Stimulated activated CD8-positive, alpha-beta memory T cell treated with anti-CD3 and anti-CD28 coated beads, Interleukin-4, amount 100 ng/mL, for 1 hour (primary cell): ENCODE measurements at regions not wholly inside any gene's neighbourhood (a gene's known extent, or its start where the extent isn't known, plus 50 kb on each side); places are given as distances from the start of the nearest gene placed in this dataset.

Experiments
- DNase-seq, 2 donors: peaks; one replicate each; pipeline ENCODE4 v3.0.0-alpha.2; 2020; ENCODE audit warnings: low read depth in 2 of 2, low spot score in 1 of 2

DNA sequence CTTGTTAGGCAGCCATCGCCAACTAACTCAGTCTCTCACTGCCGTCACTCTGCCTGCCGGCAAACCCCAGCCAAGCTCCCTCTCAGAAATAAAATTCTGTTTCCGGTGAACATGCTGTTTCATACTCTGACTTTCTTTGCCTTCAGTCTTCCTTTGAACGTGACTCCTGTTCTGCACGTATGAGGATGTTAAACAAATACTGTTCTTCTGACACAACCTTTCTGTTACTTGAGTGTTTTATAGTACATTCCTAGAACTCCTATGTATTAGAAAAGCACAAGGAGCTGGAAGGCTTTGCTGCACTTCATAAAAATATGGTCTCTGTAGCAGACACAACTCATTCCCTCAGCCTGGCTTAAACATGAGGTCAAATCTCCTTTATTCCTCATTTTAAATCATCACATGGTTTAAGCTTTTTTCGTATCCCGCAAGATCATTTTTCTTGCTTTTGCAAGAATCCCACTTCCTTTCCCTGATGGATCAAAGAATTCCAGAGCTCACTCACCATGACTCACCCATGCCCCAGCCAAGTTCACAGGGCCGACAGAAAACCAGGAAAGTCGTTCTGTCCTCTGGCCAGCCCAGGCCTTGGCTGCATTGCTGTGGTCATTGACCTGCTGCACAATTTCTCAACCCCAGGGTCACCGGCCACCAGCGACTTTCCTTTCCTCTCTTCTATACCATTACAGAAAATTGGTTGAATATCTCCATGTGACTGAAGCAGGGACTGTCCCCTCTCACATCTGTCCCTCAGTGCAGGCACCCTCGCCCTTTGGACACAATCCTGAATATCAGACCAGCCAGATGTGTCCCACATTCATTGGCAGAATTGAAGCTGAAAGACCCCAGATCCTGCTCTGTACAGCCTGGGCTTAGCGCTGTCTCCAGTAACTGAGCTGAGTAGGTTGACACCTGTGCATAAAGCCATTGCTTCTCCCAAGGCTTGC, 183.1 kb upstream of the ARL4C start:
- no peak for DNase-seq

- DNase-seq, result no peak
These were observed 182.4 kb upstream of the ARL4C start for GRCh38 chr2:234679301-234679740.

- no peak for DNase-seq
These were observed 181.8 kb upstream of the ARL4C start for GRCh38 chr2:234678711-234679110.

DNA sequence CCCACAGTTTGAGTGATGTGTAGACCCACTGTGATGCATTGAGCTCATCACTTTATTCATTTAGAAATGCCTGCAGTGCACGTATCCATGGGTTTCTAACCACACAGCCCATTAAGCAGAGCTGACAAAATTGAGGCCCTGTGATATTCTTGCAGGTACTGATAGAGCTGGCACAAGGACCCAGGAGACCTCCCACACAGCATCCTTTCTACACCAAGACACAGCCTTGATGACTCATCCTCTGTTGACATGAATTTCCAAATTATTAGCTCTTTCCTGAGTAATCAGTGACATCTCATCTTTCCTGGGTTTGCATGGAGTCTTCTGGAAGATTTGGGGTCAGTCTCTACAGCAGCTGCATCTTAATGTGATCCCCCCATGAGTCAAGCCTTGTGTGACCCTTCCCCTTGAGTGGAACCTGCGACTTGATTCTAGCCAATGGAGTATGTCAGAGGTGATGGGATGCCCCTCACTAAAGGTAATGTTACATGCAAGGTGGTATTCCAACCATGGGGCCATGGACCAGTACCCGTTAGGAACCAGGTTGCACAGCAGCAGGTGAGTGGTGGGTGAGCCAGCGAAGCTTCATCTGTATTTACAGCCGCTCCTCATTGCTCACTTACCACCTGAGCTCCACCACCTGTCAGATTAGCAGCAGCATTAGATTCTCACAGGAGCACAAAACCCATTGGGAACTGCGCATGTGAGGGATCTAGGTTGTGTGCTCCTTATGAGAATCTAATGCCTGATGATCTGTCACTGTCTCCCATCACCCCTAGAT, 181.1 kb upstream of the ARL4C start:
- DNase-seq, result no peak

DNA sequence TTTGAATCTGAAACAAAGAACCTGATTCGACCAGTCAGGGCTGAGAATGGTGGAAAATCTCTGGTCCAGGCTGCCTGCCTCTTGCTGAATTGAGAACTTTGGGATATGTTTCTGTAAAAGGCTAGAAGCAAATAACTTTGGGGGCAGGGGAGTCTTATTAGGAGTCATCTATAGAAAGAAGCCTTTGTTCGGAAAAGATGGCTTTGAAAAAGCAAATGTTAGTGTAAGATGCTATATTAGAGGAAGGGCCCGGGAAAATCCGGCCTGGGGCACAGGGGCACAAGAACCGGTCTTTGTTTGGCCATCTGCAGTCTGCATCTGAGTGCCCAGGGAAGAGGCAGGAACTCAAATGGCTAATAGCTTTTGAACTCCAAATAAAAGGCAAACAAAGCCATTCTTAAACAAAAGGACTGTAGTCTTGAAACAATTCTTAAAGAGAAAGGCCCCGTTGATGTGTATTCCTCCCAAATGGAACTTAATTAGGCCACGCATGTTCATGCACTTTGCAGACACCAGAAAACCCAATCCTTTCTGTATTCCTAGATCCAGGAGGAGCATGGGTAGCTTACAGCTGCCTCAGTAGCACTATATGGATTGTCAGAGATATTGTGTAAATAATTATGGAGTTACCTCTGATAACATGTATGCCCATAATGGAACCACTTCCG, 180.0 kb upstream of the ARL4C start:
- DNase-seq, result no peak

- no peak for DNase-seq
These were observed 179.4 kb upstream of the ARL4C start for GRCh38 chr2:234676109-234676782.

DNA sequence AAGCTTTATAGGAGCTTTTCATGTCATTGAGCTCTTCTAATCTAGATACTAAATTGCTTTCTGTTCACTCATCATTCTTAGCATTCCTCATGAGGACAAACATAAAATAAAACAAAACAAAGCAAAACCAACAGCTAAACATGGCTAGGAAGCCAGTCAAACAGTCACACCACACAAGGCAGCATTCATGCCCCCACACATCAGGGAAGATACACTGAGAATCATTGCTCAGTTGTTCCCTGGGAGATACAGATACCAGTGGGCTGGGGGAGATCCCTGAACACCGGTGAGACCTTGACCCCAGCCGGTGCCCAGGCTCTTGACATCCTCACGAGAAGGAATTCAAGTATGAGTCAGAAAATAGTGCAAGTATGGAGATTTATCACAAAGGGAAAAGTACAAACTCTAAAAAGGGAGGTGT, 177.9 kb upstream of the ARL4C start:
- no peak for DNase-seq

DNA sequence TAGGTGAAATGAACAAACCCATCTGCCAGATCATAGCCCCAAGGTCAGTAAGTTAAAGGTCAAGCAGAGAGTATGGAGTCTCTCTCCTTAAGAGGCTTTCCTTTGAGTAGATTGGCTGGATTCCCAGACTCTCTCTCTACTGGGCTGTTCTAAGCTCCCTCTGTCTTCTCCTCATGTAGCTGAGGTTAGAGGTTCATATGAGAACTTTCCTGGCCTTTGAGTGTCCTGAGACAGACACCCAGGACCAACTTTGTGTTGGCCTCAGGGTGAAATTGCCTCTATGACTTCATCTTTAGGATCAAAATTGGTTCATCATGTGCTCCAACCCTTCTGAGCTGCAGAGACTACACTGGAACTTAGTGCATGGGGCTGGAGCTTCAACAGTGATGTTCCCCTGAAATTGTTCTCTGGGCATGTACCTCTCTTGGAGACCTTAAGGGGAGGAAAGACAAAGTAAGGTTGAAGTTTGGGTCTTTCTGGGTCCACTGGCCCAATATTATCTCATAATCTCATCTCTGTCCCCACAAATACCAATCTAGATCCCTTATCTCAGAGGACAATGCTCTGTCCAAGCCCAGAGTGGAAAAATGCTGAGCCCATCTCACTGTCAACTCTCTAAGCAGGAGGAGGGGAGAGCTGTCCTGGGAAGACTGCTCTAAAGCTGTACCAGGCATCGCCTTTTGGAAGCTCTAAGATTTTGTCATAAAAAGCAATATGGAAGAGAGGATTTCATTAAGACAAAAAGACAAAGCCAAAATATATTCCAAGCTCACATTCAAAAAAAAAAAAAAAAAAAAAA, 177.3 kb upstream of the ARL4C start:
- no peak for DNase-seq

DNA sequence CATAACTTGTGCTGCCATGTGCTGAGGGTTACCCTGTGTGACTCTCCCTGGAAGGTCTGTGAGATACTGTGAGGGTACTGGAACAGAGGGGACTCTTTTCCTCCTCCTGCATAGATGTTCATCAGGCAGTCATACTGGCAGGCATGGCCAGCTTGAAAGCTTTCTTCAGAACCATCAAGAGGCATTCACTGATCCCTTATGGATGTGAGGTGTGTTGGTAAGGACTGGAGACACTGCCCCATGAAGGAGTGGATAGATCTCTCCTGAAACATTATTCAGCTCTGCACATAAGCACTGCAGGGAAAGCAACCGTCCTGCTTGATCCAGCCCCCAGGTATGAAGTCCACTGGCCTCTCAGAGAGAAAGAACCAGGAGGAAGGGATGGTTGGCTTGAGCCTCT, 176.6 kb upstream of the ARL4C start:
- DNase-seq, result no peak

GRCh38 chr2:234672498-234673150, 175.7 kb upstream of the ARL4C start:
- no peak for DNase-seq

DNA sequence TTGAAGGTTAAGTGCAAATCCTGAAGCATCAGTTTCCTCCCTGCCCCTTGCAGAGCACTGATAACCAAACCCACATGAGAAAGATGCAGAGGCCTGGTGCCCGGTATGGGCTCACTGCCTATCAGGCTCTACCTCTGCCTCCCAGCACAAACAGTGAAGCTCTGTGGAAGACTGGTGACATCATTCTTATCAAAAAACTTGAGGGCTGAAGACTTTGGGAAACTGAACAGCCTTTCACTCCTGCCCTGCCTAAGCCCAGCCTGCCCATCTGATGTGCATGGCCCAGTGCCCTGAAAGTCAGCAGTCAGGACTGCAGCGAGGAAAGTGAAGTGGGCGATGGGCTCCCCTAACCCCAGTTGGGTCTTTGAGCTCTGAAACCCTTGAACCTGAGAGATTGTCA, 174.8 kb upstream of the ARL4C start:
- no peak for DNase-seq

GRCh38 chr2:234671231-234671630, 174.3 kb upstream of the ARL4C start:
- no peak for DNase-seq

- DNase-seq, result no peak
These were observed 173.9 kb upstream of the ARL4C start for GRCh38 chr2:234670806-234671205.

GRCh38 chr2:234670052-234670451, 173.2 kb upstream of the ARL4C start:
- DNase-seq, result no peak

DNA sequence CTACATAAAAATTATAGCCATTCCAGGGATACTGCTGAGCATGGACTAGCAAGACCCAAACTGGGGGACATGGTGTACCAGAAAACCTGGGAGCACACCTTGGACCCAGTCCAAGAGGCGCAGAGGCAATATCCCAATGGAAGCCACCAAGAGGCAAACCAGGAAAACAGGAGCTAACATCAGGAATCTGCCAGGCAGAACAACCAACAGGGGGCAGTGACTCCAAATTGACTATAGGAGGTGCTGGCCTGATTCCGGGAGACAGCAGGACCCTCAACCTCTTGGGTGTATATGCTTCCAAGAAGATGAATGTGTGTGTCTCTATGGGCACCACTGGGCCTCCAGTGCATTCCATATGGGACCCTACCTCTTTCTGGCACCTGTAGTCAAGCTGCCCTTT, 172.7 kb upstream of the ARL4C start:
- DNase-seq, result no peak

DNA sequence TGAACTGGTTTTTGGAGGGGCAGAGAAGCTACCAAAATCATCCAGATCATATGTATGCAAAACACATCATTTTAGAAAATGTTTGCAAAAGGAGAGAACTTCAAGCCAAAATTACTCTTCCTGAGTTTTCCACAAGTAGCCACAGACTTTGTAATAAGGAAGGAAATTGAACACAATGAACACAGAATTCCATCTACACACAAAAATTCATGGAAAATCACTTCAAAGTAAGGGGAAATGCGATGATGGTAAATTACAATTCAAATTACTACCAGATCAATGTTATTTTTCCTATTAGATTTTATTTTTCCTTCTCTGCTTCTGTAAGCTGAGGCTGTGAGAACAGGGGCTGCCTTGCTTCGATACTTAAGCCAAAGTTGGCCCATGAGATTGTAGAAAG, 172.1 kb upstream of the ARL4C start:
- no peak for DNase-seq

- DNase-seq, result no peak
These were observed 170.0 kb upstream of the ARL4C start for GRCh38 chr2:234666911-234667310.

- DNase-seq, result no peak
These were observed 168.4 kb upstream of the ARL4C start for GRCh38 chr2:234665304-234665703.

DNA sequence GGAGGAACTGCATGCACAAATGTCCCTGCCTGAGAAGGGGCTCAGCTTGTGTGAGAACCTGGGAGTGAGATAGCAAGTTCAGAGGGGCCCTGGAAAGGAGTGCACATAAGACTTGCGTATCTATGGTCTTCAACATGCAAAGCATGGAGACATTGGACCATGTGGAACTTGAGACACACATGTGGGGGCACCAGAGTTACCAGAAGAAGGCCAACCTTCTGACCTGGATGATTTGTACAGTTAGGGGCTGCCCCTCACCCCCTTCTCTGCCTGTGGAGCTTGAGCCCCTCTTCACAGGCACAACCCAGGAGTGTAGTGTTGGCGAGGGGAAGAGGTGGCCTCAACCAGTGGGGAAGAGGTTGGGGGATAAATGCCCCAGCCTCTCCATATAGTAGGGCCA, 165.0 kb upstream of the ARL4C start:
- no peak for DNase-seq

GRCh38 chr2:234661175-234661574, 164.3 kb upstream of the ARL4C start:
- no peak for DNase-seq
